CD14-positive monocyte (primary cell): ENCODE measurements at regions not wholly inside any gene's neighbourhood (a gene's known extent, or its start where the extent isn't known, plus 50 kb on each side); places are given as distances from the start of the nearest gene placed in this dataset.

ENCODE experiments used
- DNase-seq, 3 donors: peaks; one replicate each; pipeline ENCODE4 v3.0.0-alpha.2; 2011 to 2022
- H2AFZ ChIP-seq: 2 replicates; pipeline ENCODE4 v1.6.0; 2012; ENCODE audit warnings: mild to moderate bottlenecking, low read depth, low read length, inconsistent platforms; ENCODE audit not compliant: insufficient read depth, poor library complexity, severe bottlenecking
- H3K27ac ChIP-seq, 2 donors: 1 replicate in 1 of 2; 2 replicates in 1 of 2; pipeline ENCODE4 v1.5.1; 2012 to 2013; ENCODE audit warnings: low read length in 2 of 2, control low read depth in 1 of 2, inconsistent platforms in 1 of 2, low read depth in 1 of 2, mild to moderate bottlenecking in 1 of 2
- H3K27me3 ChIP-seq, 2 donors: one replicate each; pipeline versions ENCODE4 v1.6.0 to v1.6.1; 2011 to 2013; ENCODE audit warnings: low read length in 2 of 2; ENCODE audit not compliant: control insufficient read depth in 2 of 2, insufficient read depth in 2 of 2
- H3K36me3 ChIP-seq, 2 donors: replicated peaks in 1 of 2; 1 replicate in 1 of 2; 2 replicates in 1 of 2; pipeline versions ENCODE4 v1.5.1 to v1.6.1; 2012 to 2013; ENCODE audit warnings: low read length in 2 of 2, control low read depth in 1 of 2, inconsistent platforms in 1 of 2, mild to moderate bottlenecking in 1 of 2; ENCODE audit not compliant: insufficient read depth in 2 of 2, control insufficient read depth in 1 of 2
- H3K4me1 ChIP-seq, 2 donors: 1 replicate in 1 of 2; 2 replicates in 1 of 2; pipeline versions ENCODE4 v1.5.1 to v1.6.1; 2012 to 2013; ENCODE audit warnings: low read length in 2 of 2, control low read depth in 1 of 2, inconsistent platforms in 1 of 2, mild to moderate bottlenecking in 1 of 2, moderate library complexity in 1 of 2; ENCODE audit not compliant: insufficient read depth in 2 of 2, control insufficient read depth in 1 of 2
- H3K4me2 ChIP-seq: replicated peaks from 2 replicates; pipeline ENCODE3; 2012; ENCODE audit warnings: low read length, moderate library complexity, mild to moderate bottlenecking; ENCODE audit not compliant: poor library complexity, severe bottlenecking; ENCODE audit errors: extremely low read depth
- H3K4me3 ChIP-seq, 3 experiments: fragments of 200-600 bp in 1 of 3; sonication (generic) in 1 of 3; replicated peaks in 1 of 3; 1 replicate in 2 of 3; 2 replicates in 1 of 3; pipeline ENCODE4 v1.5.1; 2011 to 2013; ENCODE audit warnings: low read length in 3 of 3, mild to moderate bottlenecking in 3 of 3, control low read depth in 2 of 3, low read depth in 2 of 3, inconsistent platforms in 1 of 3, moderate library complexity in 1 of 3
- H3K79me2 ChIP-seq: 2 replicates; pipeline ENCODE4 v1.6.0; 2012; ENCODE audit warnings: mild to moderate bottlenecking, control low read depth, inconsistent platforms, low read length, moderate library complexity; ENCODE audit not compliant: insufficient read depth
- H3K9ac ChIP-seq: 2 replicates; pipeline ENCODE4 v1.6.0; 2017; ENCODE audit warnings: low read length, mild to moderate bottlenecking; ENCODE audit not compliant: insufficient read depth, poor library complexity, severe bottlenecking
- H3K9me3 ChIP-seq, 2 donors: replicated peaks in 1 of 2; 1 replicate in 1 of 2; 2 replicates in 1 of 2; pipeline versions ENCODE4 v1.5.1 to v1.6.1; 2012 to 2013; ENCODE audit warnings: low read length in 2 of 2, control low read depth in 1 of 2; ENCODE audit not compliant: control insufficient read depth in 1 of 2, insufficient read depth in 1 of 2
- H4K20me1 ChIP-seq: 2 replicates; pipeline ENCODE4 v1.6.0; 2012; ENCODE audit warnings: mild to moderate bottlenecking, low read length, control low read depth, moderate library complexity; ENCODE audit not compliant: insufficient read depth
- H3K27ac Mint-ChIP-seq, 7 donors: one replicate each; pipeline ENCODE4 v1.8.0; 2020; ENCODE audit warnings: mild to moderate bottlenecking in 7 of 7, mixed read lengths in 7 of 7, moderate library complexity in 6 of 7, inconsistent platforms in 2 of 7
- H3K27me3 Mint-ChIP-seq, 3 donors: one replicate each; pipeline ENCODE4 v1.8.0; 2021 to 2022; ENCODE audit warnings: low read depth in 3 of 3, mild to moderate bottlenecking in 3 of 3, mixed read lengths in 3 of 3, moderate library complexity in 3 of 3, inconsistent platforms in 1 of 3
- H3K36me3 Mint-ChIP-seq, 2 donors: one replicate each; pipeline ENCODE4 v1.8.0; 2020; ENCODE audit warnings: mixed read lengths in 2 of 2, inconsistent platforms in 1 of 2, mild to moderate bottlenecking in 1 of 2
- H3K4me1 Mint-ChIP-seq: one replicate; pipeline ENCODE4 v1.8.0; 2020; ENCODE audit warnings: mild to moderate bottlenecking, mixed read lengths
- H3K4me3 Mint-ChIP-seq, 2 donors: one replicate each; pipeline ENCODE4 v1.8.0; 2020; ENCODE audit warnings: mild to moderate bottlenecking in 2 of 2, mixed read lengths in 2 of 2, moderate library complexity in 1 of 2
- H3K9me3 Mint-ChIP-seq, 7 donors: one replicate each; pipeline ENCODE4 v1.8.0; 2020 to 2022; ENCODE audit warnings: mixed read lengths in 7 of 7, mild to moderate bottlenecking in 6 of 7, moderate library complexity in 6 of 7, inconsistent platforms in 2 of 7
- CTCF ChIP-seq: fragments of 200-600 bp; IDR thresholded peaks from one replicate; pipeline ENCODE4 v1.8.0; 2022; ENCODE audit warnings: antibody characterized with exemption, mild to moderate bottlenecking
- WGBS: methylation state at CpG from one replicate; pipeline ENCODE4 v1.1.5; 2013; ENCODE audit warnings: missing lambda C conversion rate; ENCODE audit not compliant: insufficient coverage; 5-methylcytosine and 5-hydroxymethylcytosine counted together
- intact Hi-C, 2 donors: fragments of 100-400 bp; cut with micrococcal nuclease; formaldehyde crosslinking; loops; one replicate each; pipeline versions ENCODE4 v1.15.0 to v1.15.1; 2023

GRCh38 chr12:92634730-92635129 is 68.1 kb upstream of the PLEKHG7 start:
- 86% methylated on average over 2 of the region's 2 CpGs for WGBS
- no peak overlapping the region for H3K9ac ChIP-seq
- no peak overlapping the region for H3K4me2 ChIP-seq
- Mint-ChIP-seq H3K36me3 (no peaks in the 10 kb centered on the region), H3K4me1 (no peaks in the 10 kb centered on the region), H3K27me3 (peaks cover 1 to 4% (median 2%) of the 10 kb centered on the region in 3 donors), H3K9me3 (no peaks in the 10 kb centered on the region), H3K27ac (no peak overlapping the region), H3K4me3 (no peak overlapping the region)
- H3K4me3 ChIP-seq: no peak overlapping the region
- intact Hi-C loops: no loop called here
- no peaks in the 10 kb centered on the region for H3K4me1 ChIP-seq
- TF ChIP-seq CTCF: no peak
- no peak overlapping the region for H2AFZ ChIP-seq
- H3K27me3 ChIP-seq: no peaks in the 10 kb centered on the region
- DNase-seq: no peak
- no peaks in the 10 kb centered on the region for H3K79me2 ChIP-seq
- no peaks in the 10 kb centered on the region for H3K9me3 ChIP-seq
- H4K20me1 ChIP-seq: no peaks in the 10 kb centered on the region
- no peak overlapping the region for H3K27ac ChIP-seq
- H3K36me3 ChIP-seq: no peaks in the 10 kb centered on the region

GRCh38 chr12:92634202-92634601 is 68.6 kb upstream of the PLEKHG7 start:
- Histone ChIP-seq H2AFZ (no peak overlapping the region), H3K79me2 (no peaks in the 10 kb centered on the region), H3K4me2 (no peak overlapping the region), H3K4me1 (no peaks in the 10 kb centered on the region), H3K27ac (no peak overlapping the region), H3K4me3 (no peak overlapping the region), H4K20me1 (no peaks in the 10 kb centered on the region), H3K36me3 (no peaks in the 10 kb centered on the region), H3K27me3 (no peaks in the 10 kb centered on the region), H3K9ac (no peak overlapping the region), H3K9me3 (no peaks in the 10 kb centered on the region)
- no peak overlapping the region for H3K4me3 Mint-ChIP-seq
- DNase-seq: no peak
- intact Hi-C loops: no loop called here
- H3K27ac Mint-ChIP-seq: peak overlapping the region in 1 of 7 donors; percentile 32
- H3K9me3 Mint-ChIP-seq: no peaks in the 10 kb centered on the region
- no peaks in the 10 kb centered on the region for H3K4me1 Mint-ChIP-seq
- no peak for TF ChIP-seq CTCF
- 100% methylated on average over 5 of the region's 6 CpGs for WGBS
- H3K36me3 Mint-ChIP-seq: no peaks in the 10 kb centered on the region
- H3K27me3 Mint-ChIP-seq: peaks cover 1 to 4% (median 2%) of the 10 kb centered on the region in 3 donors
